Pancreas (tissue), 10 donors: ENCODE measurements at regions not wholly inside any gene's neighbourhood (a gene's known extent, or its start where the extent isn't known, plus 50 kb on each side); places are given as distances from the start of the nearest gene placed in this dataset.
A peak's percentile ranks its signal among the peaks of the same experiment; 100 is the strongest.

Experiments
- ATAC-seq, 4 donors: fragments of 200-7000 bp; cut with Tn5 transposase; one replicate each; pipeline versions ENCODE4 v1.8.0 to v1.9.1; 2020; ENCODE audit warnings: mild to moderate bottlenecking in 4 of 4, moderate library complexity in 4 of 4
- DNase-seq, 6 donors: peaks; one replicate each; pipeline ENCODE4 v3.0.0-alpha.2; 2020
- FAIRE-seq: peaks from 2 replicates; lab custom pipeline; 2012; peaks lifted over from hg19 to GRCh38; lab: Jason Lieb, UNC
- H3K27ac ChIP-seq, 4 donors: fragments of 200-600 bp; sonication (generic); 1 replicate in 3 of 4; 2 replicates in 1 of 4; pipeline versions ENCODE4 v1.5.0 to v1.8.0; 2020
- H3K27me3 ChIP-seq, 4 donors: fragments of 200-600 bp; one replicate each; pipeline ENCODE4 v1.8.0; 2021
- H3K36me3 ChIP-seq, 3 donors: fragments of 200-600 bp; sonication (generic) in 1 of 3; one replicate each; pipeline versions ENCODE4 v1.5.0 to v1.8.0; 2020 to 2021
- H3K4me1 ChIP-seq, 3 donors: fragments of 200-600 bp; one replicate each; pipeline ENCODE4 v1.8.0; 2021
- H3K4me3 ChIP-seq, 4 donors: fragments of 200-600 bp; sonication (generic) in 2 of 4; one replicate each; pipeline versions ENCODE4 v1.5.0 to v1.8.0; 2020 to 2021
- H3K9me3 ChIP-seq, 4 donors: fragments of 200-600 bp; one replicate each; pipeline ENCODE4 v1.8.0; 2021
- CTCF ChIP-seq, 4 donors: fragments of 200-600 bp; sonication (generic) in 3 of 4; IDR thresholded peaks; one replicate each; pipeline versions ENCODE4 v1.5.0 to v1.8.0; 2021; ENCODE audit warnings: antibody characterized with exemption in 4 of 4
- WGBS, 2 donors: extraction: QIAGEN DNeasy Blood & Tissue Kit; methylation state at CpG; one replicate each; pipeline ENCODE4 v1.1.7; 2013; 5-methylcytosine and 5-hydroxymethylcytosine counted together
- intact Hi-C, 3 donors: fragments of 100-400 bp; cut with DNase I; formaldehyde crosslinking; loops; one replicate each; pipeline versions ENCODE4 v1.11.1 to v1.14.2; 2022
- donor health status: healthy with polysubstance abuse.
- donor health status: DM: no; HTN: no; CAD: no; lungs with moderate emphysema.
- donor health status: DM: no; HTN: no; CAD: no.
- donor health status: control.
- donor health status: control.
- donor health status: Bipolar disorder and iron deficiency.
- donor health status: DM: yes; HTN: yes; CAD: no.
- donor health status: DM: no; HTN: no; CAD: no.
- donor health status: DM: no; HTN: no; CAD: no.
- donor health status: DM: yes; HTN: yes; CAD: no.

- DNase-seq (no peak), ATAC-seq (peak in 3 of 4 donors; percentile 47 to 67 (median 55)), FAIRE-seq (no peak)
- intact Hi-C loops, result no loop called here
- 72 to 73% methylated on average over 14 of the region's 14 CpGs for WGBS, 2 donors
- Histone ChIP-seq H3K27me3 (no peaks in the 10 kb centered on the region), H3K4me1 (no peaks in the 10 kb centered on the region), H3K27ac (no peak overlapping the region), H3K36me3 (no peaks in the 10 kb centered on the region), H3K4me3 (no peak overlapping the region), H3K9me3 (no peaks in the 10 kb centered on the region)
- TF ChIP-seq CTCF (IDR thresholded peaks at IDR 0.05), result no peak
Observed at GRCh38 chr1:109821831-109822745, 58.4 kb upstream of the EPS8L3 start.

GRCh38 chr1:109821221-109821669, 57.5 kb upstream of the EPS8L3 start:
- H3K9me3 ChIP-seq, result no peaks in the 10 kb centered on the region
- ATAC-seq (peak in 3 of 4 donors; percentile 40 to 69 (median 41)), DNase-seq (peak in 1 of 6 donors; percentile 38), FAIRE-seq (no peak)
- H3K27me3 ChIP-seq, result no peaks in the 10 kb centered on the region
- TF ChIP-seq CTCF (IDR thresholded peaks at IDR 0.05), result no peak
- no peak overlapping the region for H3K27ac ChIP-seq
- no peaks in the 10 kb centered on the region for H3K36me3 ChIP-seq
- 68 to 80% methylated on average over 8 of the region's 8 CpGs for WGBS, 2 donors
- H3K4me1 ChIP-seq, result no peaks in the 10 kb centered on the region
- intact Hi-C loops, result no loop called here
- H3K4me3 ChIP-seq, result no peak overlapping the region

GRCh38 chr1:109819906-109820305, 56.2 kb upstream of the EPS8L3 start:
- TF ChIP-seq CTCF (IDR thresholded peaks at IDR 0.05), result no peak
- Histone ChIP-seq H3K4me3 (no peak overlapping the region), H3K27ac (no peak overlapping the region), H3K4me1 (no peaks in the 10 kb centered on the region), H3K36me3 (no peaks in the 10 kb centered on the region), H3K27me3 (no peaks in the 10 kb centered on the region), H3K9me3 (no peaks in the 10 kb centered on the region)
- FAIRE-seq (no peak), DNase-seq (no peak), ATAC-seq (no peak)
- 72 to 83% methylated on average over 3 of the region's 3 CpGs for WGBS, 2 donors
- intact Hi-C loops, result no loop called here

- DNase-seq (no peak), FAIRE-seq (no peak), ATAC-seq (no peak)
- H3K4me1 ChIP-seq, result no peaks in the 10 kb centered on the region
- no peak overlapping the region for H3K27ac ChIP-seq
- 77 to 84% methylated on average over 9 of the region's 9 CpGs for WGBS, 2 donors
- H3K4me3 ChIP-seq, result no peak overlapping the region
- TF ChIP-seq CTCF (IDR thresholded peaks at IDR 0.05), result no peak
- no peaks in the 10 kb centered on the region for H3K36me3 ChIP-seq
- intact Hi-C loops, result no loop called here
- H3K27me3 ChIP-seq, result no peaks in the 10 kb centered on the region
- no peaks in the 10 kb centered on the region for H3K9me3 ChIP-seq
Observed at GRCh38 chr1:109818988-109819764, 55.5 kb upstream of the EPS8L3 start.
